Muscle of leg (tissue), 3 donors: ENCODE measurements at regions not wholly inside any gene's neighbourhood (a gene's known extent, or its start where the extent isn't known, plus 50 kb on each side); places are given as distances from the start of the nearest gene placed in this dataset.

Experiments used
- DNase-seq: peaks from one replicate; pipeline ENCODE4 v3.0.0; 2013
- H3K27ac ChIP-seq: one replicate; pipeline ENCODE4 v1.5.1; 2013; ENCODE audit warnings: mild to moderate bottlenecking, low read length, control low read depth
- H3K27me3 ChIP-seq: one replicate; pipeline ENCODE4 v1.6.1; 2013; ENCODE audit warnings: low read length; ENCODE audit not compliant: control insufficient read depth, insufficient read depth
- H3K36me3 ChIP-seq: one replicate; pipeline ENCODE4 v1.6.1; 2013; ENCODE audit warnings: low read length; ENCODE audit not compliant: control insufficient read depth, insufficient read depth
- H3K4me1 ChIP-seq: one replicate; pipeline ENCODE4 v1.6.1; 2013; ENCODE audit warnings: low read length; ENCODE audit not compliant: control insufficient read depth, insufficient read depth
- H3K4me3 ChIP-seq: one replicate; pipeline ENCODE4 v1.5.1; 2013; ENCODE audit warnings: low read length, control low read depth
- H3K9me3 ChIP-seq: replicated peaks from 2 replicates; pipeline ENCODE4 v1.6.1; 2013; ENCODE audit warnings: low read depth, low read length; ENCODE audit not compliant: control insufficient read depth
- WGBS: methylation state at CpG from one replicate; pipeline ENCODE4 v1.1.5; 2013; ENCODE audit warnings: missing lambda C conversion rate; ENCODE audit not compliant: insufficient coverage; 5-methylcytosine and 5-hydroxymethylcytosine counted together

- H3K4me1 ChIP-seq, result no peaks in the 10 kb centered on the region
- no peaks in the 10 kb centered on the region for H3K9me3 ChIP-seq
- no peak overlapping the region for H3K27ac ChIP-seq
- no peak overlapping the region for H3K4me3 ChIP-seq
- no peak for DNase-seq
- H3K36me3 ChIP-seq, result no peaks in the 10 kb centered on the region
- H3K27me3 ChIP-seq, result no peaks in the 10 kb centered on the region
Observed at GRCh38 chr4:113831457-113831856, 69.9 kb upstream of the CAMK2D start.

GRCh38 chr4:113828702-113829101 lies 67.2 kb upstream of the CAMK2D start:
- Histone ChIP-seq H3K36me3 (no peaks in the 10 kb centered on the region), H3K4me1 (peaks cover 2% of the 10 kb centered on the region), H3K27ac (no peak overlapping the region), H3K27me3 (no peaks in the 10 kb centered on the region), H3K4me3 (no peak overlapping the region), H3K9me3 (no peaks in the 10 kb centered on the region)
- DNase-seq, result no peak
- no CpG with 5 or more reads among the region's 2 CpGs for WGBS

- Histone ChIP-seq H3K36me3 (no peaks in the 10 kb centered on the region), H3K4me1 (peaks cover 2% of the 10 kb centered on the region), H3K27me3 (no peaks in the 10 kb centered on the region), H3K4me3 (no peak overlapping the region), H3K9me3 (no peaks in the 10 kb centered on the region), H3K27ac (no peak overlapping the region)
- no CpG with 5 or more reads among the region's 2 CpGs for WGBS
- DNase-seq, result no peak
Observed at GRCh38 chr4:113827285-113827684, 65.7 kb upstream of the CAMK2D start.

GRCh38 chr4:113826421-113826820 lies 64.9 kb upstream of the CAMK2D start:
- no peaks in the 10 kb centered on the region for H3K9me3 ChIP-seq
- H3K27ac ChIP-seq, result no peak overlapping the region
- WGBS, result no CpG with 5 or more reads among the region's 2 CpGs
- H3K4me1 ChIP-seq, result peaks cover 6% of the 10 kb centered on the region
- no peak overlapping the region for H3K4me3 ChIP-seq
- H3K27me3 ChIP-seq, result no peaks in the 10 kb centered on the region
- no peaks in the 10 kb centered on the region for H3K36me3 ChIP-seq
- DNase-seq, result no peak

- H3K27ac ChIP-seq, result no peak overlapping the region
- no peaks in the 10 kb centered on the region for H3K36me3 ChIP-seq
- WGBS, result 81% methylated on average over 1 of the region's 1 CpG
- H3K27me3 ChIP-seq, result no peaks in the 10 kb centered on the region
- H3K4me1 ChIP-seq, result peaks cover 8% of the 10 kb centered on the region
- no peaks in the 10 kb centered on the region for H3K9me3 ChIP-seq
- peak; percentile 65 for DNase-seq
- H3K4me3 ChIP-seq, result no peak overlapping the region
Observed at GRCh38 chr4:113825272-113825671, 63.7 kb upstream of the CAMK2D start.

- WGBS, result no CpG with 5 or more reads among the region's 2 CpGs
- H3K4me1 ChIP-seq, result peaks cover 9% of the 10 kb centered on the region
- DNase-seq, result no peak
Observed at GRCh38 chr4:113824396-113824795, 62.9 kb upstream of the CAMK2D start.

GRCh38 chr4:113823291-113823659 lies 61.7 kb upstream of the CAMK2D start:
- Histone ChIP-seq H3K4me3 (no peak overlapping the region), H3K36me3 (no peaks in the 10 kb centered on the region), H3K27me3 (no peaks in the 10 kb centered on the region), H3K4me1 (peaks cover 9% of the 10 kb centered on the region), H3K27ac (no peak overlapping the region), H3K9me3 (no peaks in the 10 kb centered on the region)
- no CpG with 5 or more reads among the region's 2 CpGs for WGBS
- DNase-seq, result peak; percentile 33

More at GRCh38 chr4:113824396-113824795, 62.9 kb upstream of the CAMK2D start:
- no peak overlapping the region for H3K27ac ChIP-seq
- no peaks in the 10 kb centered on the region for H3K36me3 ChIP-seq
- H3K4me3 ChIP-seq, result no peak overlapping the region
- no peaks in the 10 kb centered on the region for H3K27me3 ChIP-seq
- H3K9me3 ChIP-seq, result no peaks in the 10 kb centered on the region

- Histone ChIP-seq H3K27me3 (no peaks in the 10 kb centered on the region), H3K4me3 (no peak overlapping the region), H3K36me3 (no peaks in the 10 kb centered on the region), H3K9me3 (no peaks in the 10 kb centered on the region), H3K4me1 (peaks cover 9% of the 10 kb centered on the region), H3K27ac (no peak overlapping the region)
- no peak for DNase-seq
- WGBS, result no CpG with 5 or more reads among the region's 1 CpG
Observed at GRCh38 chr4:113822555-113823290, 61.2 kb upstream of the CAMK2D start.

- no CpG with 5 or more reads among the region's 2 CpGs for WGBS
- no peaks in the 10 kb centered on the region for H3K36me3 ChIP-seq
- H3K4me3 ChIP-seq, result no peak overlapping the region
- H3K9me3 ChIP-seq, result no peaks in the 10 kb centered on the region
- H3K27ac ChIP-seq, result no peak overlapping the region
- peaks cover 9% of the 10 kb centered on the region for H3K4me1 ChIP-seq
- DNase-seq, result no peak
- H3K27me3 ChIP-seq, result no peaks in the 10 kb centered on the region
Observed at GRCh38 chr4:113821856-113822255, 60.3 kb upstream of the CAMK2D start.

- Histone ChIP-seq H3K36me3 (no peaks in the 10 kb centered on the region), H3K27ac (no peak overlapping the region), H3K4me3 (no peak overlapping the region), H3K9me3 (no peaks in the 10 kb centered on the region), H3K27me3 (no peaks in the 10 kb centered on the region), H3K4me1 (peaks cover 9% of the 10 kb centered on the region)
- 25% methylated on average over 1 of the region's 3 CpGs for WGBS
- DNase-seq, result peak; percentile 95
Observed at GRCh38 chr4:113820108-113820507, 58.6 kb upstream of the CAMK2D start.

- H3K36me3 ChIP-seq, result no peaks in the 10 kb centered on the region
- peak; percentile 71 for DNase-seq
- WGBS, result no CpG with 5 or more reads among the region's 2 CpGs
- no peaks in the 10 kb centered on the region for H3K9me3 ChIP-seq
- peaks cover 2% of the 10 kb centered on the region for H3K4me1 ChIP-seq
- H3K27me3 ChIP-seq, result no peaks in the 10 kb centered on the region
- no peak overlapping the region for H3K4me3 ChIP-seq
- no peak overlapping the region for H3K27ac ChIP-seq
Observed at GRCh38 chr4:113815826-113816225, 54.3 kb upstream of the CAMK2D start.
